ENCODE measurements at regions not wholly inside any gene's neighbourhood (a gene's known extent, or its start where the extent isn't known, plus 50 kb on each side); places are given as distances from the start of the nearest gene placed in this dataset.

GRCh38 chr13:105595471-105595870 is 940.0 kb downstream of the EFNB2 start:
- Histone ChIP-seq H3K36me3 (ENCODE audit: control insufficient read depth, insufficient read depth, low read length) (no peaks in the 10 kb centered on the region), H3K4me2 (ENCODE audit: extremely low read depth, insufficient read depth, low read length) (no peak overlapping the region), H3K9ac (ENCODE audit: insufficient read depth, low read length) (no peak overlapping the region), H2AFZ (ENCODE audit: low read length) (no peak overlapping the region), H3K27ac (ENCODE audit: insufficient read depth, low read length) (no peak overlapping the region), H3K9me3 (ENCODE audit: control insufficient read depth, insufficient read depth, low read depth, low read length) (no peaks in the 10 kb centered on the region), H3K4me1 (ENCODE audit: control insufficient read depth, extremely low read depth, insufficient read depth, low read length) (no peaks in the 10 kb centered on the region), H3K27me3 (ENCODE audit: control insufficient read depth, insufficient read depth, low read length) (no peaks in the 10 kb centered on the region), H3K79me2 (ENCODE audit: control insufficient read depth, insufficient read depth, low read length) (no peaks in the 10 kb centered on the region), H4K20me1 (ENCODE audit: control insufficient read depth, extremely low read depth, insufficient read depth, low read length) (no peaks in the 10 kb centered on the region), H3K4me3 (replicated peaks in 1 of 4; ENCODE audit: control extremely low read depth in 1 of 4, insufficient read depth in 1 of 4, low read depth in 3 of 4, low read length in 4 of 4) (no peak overlapping the region)
- TF ChIP-seq CTCF (conservative IDR thresholded peaks at IDR 0.05 in 1 of 2, IDR thresholded peaks at IDR 0.05 in 1 of 2; ENCODE audit: low read depth in 1 of 2, low read length in 2 of 2), result no peak
- TF ChIP-seq EZH2 (IDR thresholded peaks at IDR 0.05; ENCODE audit: low read length, missing control alignments), result no peak
- DNase-seq (ENCODE audit: low read depth in 2 of 2), result no peak

DNA sequence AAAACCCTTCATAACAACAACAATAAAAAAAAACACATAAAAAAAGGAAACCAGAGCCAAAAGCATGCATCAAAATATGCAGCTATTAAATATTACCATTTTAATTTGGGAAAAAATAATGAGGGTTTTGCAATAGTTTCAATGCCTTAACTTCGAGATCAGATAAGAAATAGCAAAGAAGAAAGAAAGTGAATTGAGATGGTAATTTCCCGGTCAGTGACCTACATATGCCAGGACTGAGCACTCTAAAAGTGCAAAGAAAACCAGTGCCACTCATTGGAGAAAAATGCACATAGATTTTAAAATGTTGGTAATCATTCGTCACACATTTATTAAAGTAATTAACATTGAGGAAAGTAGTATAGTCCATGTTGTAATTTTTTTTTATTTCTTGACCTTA is 944.2 kb downstream of the EFNB2 start:
- H3K36me3 ChIP-seq (ENCODE audit: control insufficient read depth, insufficient read depth, low read length), result no peaks in the 10 kb centered on the region
- no peaks in the 10 kb centered on the region for H3K4me1 ChIP-seq (ENCODE audit: control insufficient read depth, extremely low read depth, insufficient read depth, low read length)
- H3K79me2 ChIP-seq (ENCODE audit: control insufficient read depth, insufficient read depth, low read length), result no peaks in the 10 kb centered on the region
- H4K20me1 ChIP-seq (ENCODE audit: control insufficient read depth, extremely low read depth, insufficient read depth, low read length), result no peaks in the 10 kb centered on the region
- no peak overlapping the region for H3K4me3 ChIP-seq (replicated peaks in 1 of 4; ENCODE audit: control extremely low read depth in 1 of 4, insufficient read depth in 1 of 4, low read depth in 3 of 4, low read length in 4 of 4)
- H2AFZ ChIP-seq (ENCODE audit: low read length), result no peak overlapping the region
- no peaks in the 10 kb centered on the region for H3K27me3 ChIP-seq (ENCODE audit: control insufficient read depth, insufficient read depth, low read length)
- H3K9ac ChIP-seq (ENCODE audit: insufficient read depth, low read length), result no peak overlapping the region
- TF ChIP-seq EZH2 (IDR thresholded peaks at IDR 0.05; ENCODE audit: low read length, missing control alignments), result no peak
- TF ChIP-seq CTCF (conservative IDR thresholded peaks at IDR 0.05 in 1 of 2, IDR thresholded peaks at IDR 0.05 in 1 of 2; ENCODE audit: low read depth in 1 of 2, low read length in 2 of 2), result no peak
- DNase-seq (ENCODE audit: low read depth in 2 of 2), result no peak
- H3K9me3 ChIP-seq (ENCODE audit: control insufficient read depth, insufficient read depth, low read depth, low read length), result no peaks in the 10 kb centered on the region
- no peak overlapping the region for H3K27ac ChIP-seq (ENCODE audit: insufficient read depth, low read length)
- no peak overlapping the region for H3K4me2 ChIP-seq (ENCODE audit: extremely low read depth, insufficient read depth, low read length)

DNA sequence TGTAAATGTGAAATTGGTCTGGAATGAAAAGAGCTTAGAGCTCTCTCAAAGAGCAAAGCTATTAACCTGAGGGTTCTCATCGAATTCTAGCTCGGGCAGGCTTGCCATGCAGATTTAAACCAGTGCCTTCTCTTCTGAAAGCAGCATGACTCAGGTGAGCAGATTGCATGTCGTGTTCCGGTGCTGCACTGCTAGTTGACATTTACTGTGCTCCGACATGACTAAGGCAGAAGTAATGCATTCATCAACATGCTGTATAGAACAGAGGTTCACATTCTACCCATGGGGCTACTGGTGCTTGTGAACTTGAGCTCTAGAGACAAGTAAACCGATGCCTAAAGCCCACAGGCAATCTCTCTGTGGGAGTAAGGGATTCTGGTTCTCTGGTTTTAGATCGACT is 947.7 kb downstream of the EFNB2 start:
- Histone ChIP-seq H3K4me3 (replicated peaks in 1 of 4; ENCODE audit: control extremely low read depth in 1 of 4, insufficient read depth in 1 of 4, low read depth in 3 of 4, low read length in 4 of 4) (no peak overlapping the region), H3K27ac (ENCODE audit: insufficient read depth, low read length) (no peak overlapping the region), H3K79me2 (ENCODE audit: control insufficient read depth, insufficient read depth, low read length) (no peaks in the 10 kb centered on the region), H3K36me3 (ENCODE audit: control insufficient read depth, insufficient read depth, low read length) (no peaks in the 10 kb centered on the region), H3K9ac (ENCODE audit: insufficient read depth, low read length) (no peak overlapping the region), H3K9me3 (ENCODE audit: control insufficient read depth, insufficient read depth, low read depth, low read length) (no peaks in the 10 kb centered on the region), H3K27me3 (ENCODE audit: control insufficient read depth, insufficient read depth, low read length) (no peaks in the 10 kb centered on the region), H4K20me1 (ENCODE audit: control insufficient read depth, extremely low read depth, insufficient read depth, low read length) (no peaks in the 10 kb centered on the region), H3K4me2 (ENCODE audit: extremely low read depth, insufficient read depth, low read length) (no peak overlapping the region), H2AFZ (ENCODE audit: low read length) (no peak overlapping the region), H3K4me1 (ENCODE audit: control insufficient read depth, extremely low read depth, insufficient read depth, low read length) (no peaks in the 10 kb centered on the region)
- TF ChIP-seq EZH2 (IDR thresholded peaks at IDR 0.05; ENCODE audit: low read length, missing control alignments), result no peak
- TF ChIP-seq CTCF (conservative IDR thresholded peaks at IDR 0.05 in 1 of 2, IDR thresholded peaks at IDR 0.05 in 1 of 2; ENCODE audit: low read depth in 1 of 2, low read length in 2 of 2), result no peak
- peak in 1 of 2 donors; percentile 72 for DNase-seq (ENCODE audit: low read depth in 2 of 2)
